HCT116 (cell line): ENCODE measurements at regions not wholly inside any gene's neighbourhood (a gene's known extent, or its start where the extent isn't known, plus 50 kb on each side); places are given as distances from the start of the nearest gene placed in this dataset.

Source experiments
- ATAC-seq: fragments of 200-7000 bp; cut with Tn5 transposase; 2 replicates; pipeline ENCODE4 v1.9.1; 2020; ENCODE audit warnings: mild to moderate bottlenecking, moderate library complexity
- BruUV-seq: library from RNA; stranded (reverse); fragments of 400-500 nt; replicated peaks from 2 replicates; lab custom pipeline; 2021; lab: Mats Ljungman, UMichigan
- CTCF ChIA-PET: fragments of 300-600 bp; sonication (Branson Sonifier 250); formaldehyde crosslinking; loops from one replicate; lab custom pipeline; 2021; ENCODE audit warnings: antibody characterized with exemption; lab: Charles Lee
- POLR2A ChIA-PET: fragments of 300-600, 350-600 bp; sonication (Branson Sonifier 250); formaldehyde crosslinking; loops from one replicate; lab custom pipeline; 2021; ENCODE audit warnings: antibody characterized with exemption; lab: Charles Lee
- RAD21 ChIA-PET, 2 experiments: fragments of 300-600 bp; sonication (Branson Sonifier 250); formaldehyde crosslinking; loops; one replicate each; lab custom pipeline; 2023; ENCODE audit warnings: low total read pairs in 2 of 2; ENCODE audit not compliant: uncharacterized antibody in 2 of 2, unreplicated experiment in 2 of 2, low non-redundant PET in 1 of 2; lab: Charles Lee
- DNase-seq: peaks from one replicate; pipeline ENCODE4 v3.0.0-alpha.2; 2010; ENCODE audit warnings: low read depth, low spot score
- H2AFZ ChIP-seq: fragments of 200-600 bp; shearing (Covaris generic), sonication (generic); 2 replicates; pipeline ENCODE4 v1.6.1; 2017; ENCODE audit warnings: low read depth, mixed run types, mixed read lengths, antibody characterized with exemption, low read length; ENCODE audit not compliant: poor library complexity, severe bottlenecking
- H3K27ac ChIP-seq: 2 replicates; pipeline ENCODE4 v1.5.1; 2012; ENCODE audit warnings: low read depth, low read length
- H3K27me3 ChIP-seq: fragments of 200-600 bp; sonication (generic); 2 replicates; pipeline ENCODE4 v1.6.1; 2016; ENCODE audit warnings: mixed run types, low read length, mixed read lengths; ENCODE audit not compliant: insufficient read depth
- H3K36me3 ChIP-seq, 2 experiments: fragments of 200-500 bp in 1 of 2; fragments of 200-600 bp in 1 of 2; sonication (Bioruptor generic) in 1 of 2; sonication (generic) in 1 of 2; 2 replicates each; pipeline versions ENCODE4 v1.5.1 to v1.6.1; 2014 to 2016; ENCODE audit warnings: low read length in 2 of 2, inconsistent platforms in 1 of 2, mixed read lengths in 1 of 2, mixed run types in 1 of 2; ENCODE audit not compliant: insufficient read depth in 2 of 2, control insufficient read depth in 1 of 2
- H3K4me1 ChIP-seq, 2 experiments: fragments of 200-600 bp in 1 of 2; sonication (generic) in 1 of 2; 2 replicates each; pipeline versions ENCODE4 v1.5.1 to v1.6.1; 2012 to 2017; ENCODE audit warnings: low read length in 2 of 2, inconsistent platforms in 1 of 2, mild to moderate bottlenecking in 1 of 2, mixed read lengths in 1 of 2, mixed run types in 1 of 2, moderate library complexity in 1 of 2; ENCODE audit not compliant: insufficient read depth in 2 of 2, control insufficient read depth in 1 of 2
- H3K4me2 ChIP-seq: fragments of 200-600 bp; sonication (generic); 2 replicates; pipeline ENCODE4 v1.6.1; 2017; ENCODE audit warnings: mixed run types, low read length, mixed read lengths
- H3K4me3 ChIP-seq, 2 experiments: fragments of 200-600 bp in 1 of 2; sonication (generic) in 1 of 2; replicated peaks in 1 of 2; 2 replicates each; pipeline ENCODE4 v1.5.1; 2011 to 2016; ENCODE audit warnings: low read length in 2 of 2, control low read depth in 1 of 2, low read depth in 1 of 2, mild to moderate bottlenecking in 1 of 2, mixed read lengths in 1 of 2, mixed run types in 1 of 2
- H3K79me2 ChIP-seq: fragments of 200-600 bp; sonication (generic); 2 replicates; pipeline ENCODE4 v1.6.1; 2017; ENCODE audit warnings: mild to moderate bottlenecking, mixed run types, low read length, moderate library complexity, mixed read lengths; ENCODE audit not compliant: insufficient read depth
- H3K9ac ChIP-seq: fragments of 200-600 bp; sonication (generic); 2 replicates; pipeline ENCODE4 v1.6.1; 2016; ENCODE audit warnings: low read length, mixed read lengths
- H3K9me2 ChIP-seq: fragments of 200-600 bp; sonication (generic), shearing (Covaris generic); 2 replicates; pipeline ENCODE4 v1.6.1; 2017; ENCODE audit warnings: mixed run types, mild to moderate bottlenecking, moderate library complexity; ENCODE audit not compliant: insufficient read depth
- H3K9me3 ChIP-seq, 2 experiments: fragments of 200-500 bp in 1 of 2; fragments of 200-600 bp in 1 of 2; sonication (Bioruptor generic) in 1 of 2; sonication (generic) in 1 of 2; 2 replicates each; pipeline ENCODE4 v1.6.1; 2014 to 2017; ENCODE audit warnings: low read length in 2 of 2, mixed read lengths in 2 of 2, inconsistent platforms in 1 of 2, low read depth in 1 of 2, mild to moderate bottlenecking in 1 of 2, mixed run types in 1 of 2, moderate library complexity in 1 of 2; ENCODE audit not compliant: control insufficient read depth in 1 of 2, insufficient read depth in 1 of 2
- H4K20me1 ChIP-seq: fragments of 200-600 bp; sonication (generic), shearing (Covaris generic); 2 replicates; pipeline ENCODE4 v1.6.1; 2017; ENCODE audit warnings: mixed run types, mild to moderate bottlenecking, moderate library complexity; ENCODE audit not compliant: insufficient read depth
- ATF3 ChIP-seq: IDR thresholded peaks from 2 replicates; pipeline ENCODE4 v1.6.1; 2012
- CBX3 ChIP-seq: IDR thresholded peaks from 2 replicates; pipeline ENCODE4 v1.6.1; 2012; ENCODE audit warnings: low read depth
- CEBPB ChIP-seq: IDR thresholded peaks from 2 replicates; pipeline ENCODE4 v1.6.1; 2012; ENCODE audit warnings: low read depth
- CTCF ChIP-seq, 3 experiments: fragments of 200-600 bp in 1 of 3; sonication (generic) in 1 of 3; IDR thresholded peaks in 2 of 3; conservative IDR thresholded peaks in 1 of 3; 2 replicates each; pipeline ENCODE4 v1.5.1; 2012 to 2017; ENCODE audit warnings: low read depth in 2 of 3, low read length in 2 of 3, antibody characterized with exemption in 1 of 3, borderline replicate concordance in 1 of 3, control low read depth in 1 of 3, mild to moderate bottlenecking in 1 of 3, mixed read lengths in 1 of 3, mixed run types in 1 of 3, moderate library complexity in 1 of 3; ENCODE audit not compliant: insufficient read depth in 1 of 3
- EGR1 ChIP-seq: IDR thresholded peaks from 2 replicates; pipeline ENCODE4 v1.6.1; 2012; ENCODE audit warnings: low read depth
- ELF1 ChIP-seq: IDR thresholded peaks from 2 replicates; pipeline ENCODE4 v1.6.1; 2012; ENCODE audit warnings: low read depth, borderline replicate concordance
- EZH2 ChIP-seq: fragments of 200-600 bp; sonication (generic); IDR thresholded peaks from 2 replicates; pipeline ENCODE4 v1.6.1; 2017; ENCODE audit warnings: antibody characterized with exemption, mixed run types
- EZH2phosphoT487 ChIP-seq: fragments of 200-600 bp; IDR thresholded peaks from 2 replicates; pipeline ENCODE4 v1.6.1; 2018; ENCODE audit warnings: antibody characterized with exemption, borderline replicate concordance
- FOSL1 ChIP-seq: IDR thresholded peaks from 2 replicates; pipeline ENCODE4 v1.6.1; 2012; ENCODE audit warnings: low read depth
- MAX ChIP-seq: IDR thresholded peaks from 2 replicates; pipeline ENCODE4 v1.6.1; 2012
- POLR2A ChIP-seq: IDR thresholded peaks from 2 replicates; pipeline ENCODE4 v1.7.0; 2011; ENCODE audit warnings: borderline replicate concordance; ENCODE audit not compliant: insufficient read depth, insufficient read length; ENCODE audit errors: extremely low read depth
- POLR2AphosphoS5 ChIP-seq: IDR thresholded peaks from 2 replicates; pipeline ENCODE4 v1.6.1; 2011; ENCODE audit warnings: mild to moderate bottlenecking, low read depth, low read length, moderate library complexity
- RAD21 ChIP-seq: IDR thresholded peaks from 2 replicates; pipeline ENCODE4 v1.6.1; 2012; ENCODE audit warnings: low read depth, mild to moderate bottlenecking
- REST ChIP-seq: IDR thresholded peaks from 2 replicates; pipeline ENCODE4 v1.6.1; 2012; ENCODE audit warnings: low read depth
- SIN3A ChIP-seq: IDR thresholded peaks from 2 replicates; pipeline ENCODE4 v1.6.1; 2012; ENCODE audit warnings: low read depth
- SP1 ChIP-seq: IDR thresholded peaks from 2 replicates; pipeline ENCODE4 v1.6.1; 2012; ENCODE audit warnings: low read depth
- TCF7L2 ChIP-seq: IDR thresholded peaks from 2 replicates; pipeline ENCODE4 v1.7.0; 2011; ENCODE audit warnings: borderline replicate concordance, inconsistent platforms; ENCODE audit not compliant: insufficient read depth, insufficient read length; ENCODE audit errors: extremely low read depth
- YY1 ChIP-seq: IDR thresholded peaks from 2 replicates; pipeline ENCODE4 v1.6.1; 2011; ENCODE audit warnings: low read length, low read depth, moderate library complexity, mild to moderate bottlenecking; ENCODE audit not compliant: insufficient replicate concordance; ENCODE audit errors: extremely low read depth
- ZFX ChIP-seq: fragments of 450-650 bp; IDR thresholded peaks from 2 replicates; pipeline ENCODE4 v1.6.1; 2017
- intact Hi-C: fragments of 100-400 bp; cut with micrococcal nuclease; formaldehyde crosslinking; loops from 2 replicates; pipeline ENCODE4 v1.10.0; 2022

- Histone ChIP-seq H2AFZ (no peak overlapping the region), H3K79me2 (no peaks in the 10 kb centered on the region), H3K27ac (no peak overlapping the region), H3K9me2 (no peaks in the 10 kb centered on the region), H3K4me3 (no peak overlapping the region), H4K20me1 (no peaks in the 10 kb centered on the region), H3K9ac (no peak overlapping the region), H3K9me3 (peaks cover 0 to 13% of the 10 kb centered on the region in 2 experiments; a peak in 2 of 4 replicates), H3K27me3 (no peaks in the 10 kb centered on the region), H3K36me3 (no peaks in the 10 kb centered on the region), H3K4me2 (no peak overlapping the region), H3K4me1 (no peaks in the 10 kb centered on the region)
- DNase-seq: no peak
- TF ChIP-seq EZH2phosphoT487 (no peak), EZH2 (no peak), SP1 (no peak), SIN3A (no peak), CEBPB (no peak), ATF3 (no peak), MAX (no peak), POLR2AphosphoS5 (no peak), RAD21 (no peak), EGR1 (no peak), FOSL1 (no peak), REST (no peak), TCF7L2 (no peak), CTCF (IDR thresholded peaks at IDR 0.05 in 2 of 3, conservative IDR thresholded peaks at IDR 0.05 in 1 of 3; ENCODE audit: borderline replicate concordance in 1 of 3, insufficient read depth in 1 of 3, low read depth in 2 of 3, low read length in 2 of 3) (no peak), POLR2A (no peak), CBX3 (no peak), ZFX (no peak), YY1 (no peak), ELF1 (no peak)
- ATAC-seq: no peak
- intact Hi-C loops: no loop called here
- BruUV-seq: no TSS peak
- POLR2A ChIA-PET: no interaction called here
- CTCF ChIA-PET: no interaction called here
- RAD21 ChIA-PET: no interaction called here
Measured at GRCh38 chr7:69218576-69218975, 379.7 kb upstream of the AUTS2 start.
